Ishikawa (cell line): ENCODE measurements at regions not wholly inside any gene's neighbourhood (a gene's known extent, or its start where the extent isn't known, plus 50 kb on each side); places are given as distances from the start of the nearest gene placed in this dataset.

Experiments used
- CEBPB ChIP-seq: IDR thresholded peaks from 2 replicates; pipeline ENCODE4 v1.6.1; 2012
- CREB1 ChIP-seq: IDR thresholded peaks from 2 replicates; pipeline ENCODE4 v1.6.1; 2012; ENCODE audit warnings: low read depth
- EGR1 ChIP-seq: IDR thresholded peaks from 2 replicates; pipeline ENCODE4 v1.6.1; 2012
- EP300 ChIP-seq: IDR thresholded peaks from 2 replicates; pipeline ENCODE4 v1.6.1; 2012; ENCODE audit warnings: borderline replicate concordance
- FOXM1 ChIP-seq: IDR thresholded peaks from 2 replicates; pipeline ENCODE4 v1.6.1; 2012; ENCODE audit warnings: low read depth, borderline replicate concordance
- NFIC ChIP-seq: IDR thresholded peaks from 2 replicates; pipeline ENCODE4 v1.6.1; 2012
- RAD21 ChIP-seq: IDR thresholded peaks from 2 replicates; pipeline ENCODE4 v1.6.1; 2012; ENCODE audit warnings: low read depth
- REST ChIP-seq: IDR thresholded peaks from 2 replicates; pipeline ENCODE4 v1.6.1; 2012; ENCODE audit warnings: low read depth, mild to moderate bottlenecking
- TAF1 ChIP-seq: IDR thresholded peaks from 2 replicates; pipeline ENCODE4 v1.6.1; 2012; ENCODE audit warnings: low read depth, mild to moderate bottlenecking
- TCF12 ChIP-seq: IDR thresholded peaks from 2 replicates; pipeline ENCODE4 v1.6.1; 2012; ENCODE audit warnings: low read depth
- TEAD4 ChIP-seq: IDR thresholded peaks from 2 replicates; pipeline ENCODE4 v1.6.1; 2012
- USF1 ChIP-seq: IDR thresholded peaks from 2 replicates; pipeline ENCODE4 v1.6.1; 2012
- YY1 ChIP-seq: IDR thresholded peaks from 2 replicates; pipeline ENCODE4 v1.6.1; 2012; ENCODE audit warnings: low read depth
- ZBTB7A ChIP-seq: IDR thresholded peaks from 2 replicates; pipeline ENCODE4 v1.6.1; 2012; ENCODE audit warnings: low read depth
- TF ChIP-seq, protein P1 (sequence below): IDR thresholded peaks from 2 replicates; pipeline ENCODE4 v1.6.1; 2012

DNA sequence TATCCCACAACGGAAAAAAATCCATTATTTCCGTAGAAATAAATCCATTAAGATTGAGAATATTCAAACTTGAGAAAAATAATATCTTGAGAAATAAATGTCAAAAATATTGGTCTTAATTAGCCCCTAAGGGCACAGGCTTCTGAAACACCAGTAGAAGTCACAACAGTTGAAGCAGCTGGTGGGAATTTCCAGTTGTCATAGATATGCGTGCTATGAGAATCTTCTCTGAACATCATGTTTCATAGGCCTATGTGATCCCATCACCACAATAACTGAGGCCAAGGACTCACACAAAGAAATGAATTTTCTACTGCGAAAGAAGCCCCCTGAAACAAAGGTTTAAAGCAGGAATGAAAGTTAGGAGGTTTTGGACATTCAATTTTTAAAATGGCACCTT lies 292.0 kb downstream of the DTHD1 start:
- no peak for TF ChIP-seq CEBPB
- TF ChIP-seq NFIC = no peak
- TF ChIP-seq CREB1 = no peak
- no peak for TF ChIP-seq TAF1
- no peak for TF ChIP-seq YY1
- TF ChIP-seq TCF12 = no peak
- TF ChIP-seq ZBTB7A = no peak
- TF ChIP-seq, protein P1, sequence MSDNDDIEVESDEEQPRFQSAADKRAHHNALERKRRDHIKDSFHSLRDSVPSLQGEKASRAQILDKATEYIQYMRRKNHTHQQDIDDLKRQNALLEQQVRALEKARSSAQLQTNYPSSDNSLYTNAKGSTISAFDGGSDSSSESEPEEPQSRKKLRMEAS = no peak
- TF ChIP-seq EGR1 = no peak
- no peak for TF ChIP-seq EP300
- TF ChIP-seq USF1 = no peak
- no peak for TF ChIP-seq FOXM1
- TF ChIP-seq RAD21 = no peak
- TF ChIP-seq TEAD4 = no peak

DNA sequence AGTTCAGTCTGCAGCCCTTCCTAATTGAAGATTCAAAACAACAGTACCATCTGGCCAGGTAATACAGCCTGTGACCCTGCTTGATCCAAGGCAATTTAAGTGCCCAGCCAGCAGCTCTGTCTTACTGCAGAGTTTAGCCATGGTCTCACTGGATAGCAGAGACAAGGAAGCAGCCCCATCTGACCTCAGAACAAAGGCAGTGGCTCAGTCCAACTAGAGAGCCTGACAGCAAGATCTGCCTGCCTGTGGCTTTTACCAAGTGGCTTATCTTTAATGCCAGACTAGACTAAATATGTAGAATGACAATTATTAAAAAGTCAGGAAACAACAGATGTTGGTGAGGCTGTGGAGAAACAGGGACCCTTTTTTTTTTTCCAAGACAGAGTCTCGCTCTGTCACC lies 293.4 kb downstream of the DTHD1 start:
- TF ChIP-seq EGR1 = no peak
- TF ChIP-seq TAF1 = no peak
- no peak for TF ChIP-seq YY1
- TF ChIP-seq TEAD4 = no peak
- TF ChIP-seq CREB1 = no peak
- TF ChIP-seq NFIC = no peak
- no peak for TF ChIP-seq RAD21
- no peak for TF ChIP-seq EP300
- TF ChIP-seq CEBPB = no peak
- no peak for TF ChIP-seq USF1
- no peak for TF ChIP-seq ZBTB7A
- no peak for TF ChIP-seq REST
- TF ChIP-seq FOXM1 = no peak
- TF ChIP-seq, protein P1 = no peak

GRCh38 chr4:36582198-36582597 lies 300.8 kb downstream of the DTHD1 start:
- TF ChIP-seq CEBPB (no peak), TEAD4 (no peak), EGR1 (no peak), RAD21 (no peak), USF1 (no peak), YY1 (no peak), ZBTB7A (no peak), REST (no peak), FOXM1 (no peak), TCF12 (no peak), CREB1 (no peak), TAF1 (no peak), EP300 (no peak), NFIC (no peak)
- TF ChIP-seq, protein P1 = no peak

- no peak for TF ChIP-seq FOXM1
- no peak for TF ChIP-seq CREB1
- TF ChIP-seq CEBPB = no peak
- TF ChIP-seq TEAD4 = no peak
- no peak for TF ChIP-seq TAF1
Observed at GRCh38 chr4:36587909-36588472, 306.6 kb downstream of the DTHD1 start.

GRCh38 chr4:36590343-36590742 lies 308.9 kb downstream of the DTHD1 start:
- no peak for TF ChIP-seq CEBPB
- TF ChIP-seq EP300 = no peak
- no peak for TF ChIP-seq RAD21
- TF ChIP-seq TAF1 = no peak
- no peak for TF ChIP-seq REST
- no peak for TF ChIP-seq TEAD4
- TF ChIP-seq FOXM1 = no peak
- TF ChIP-seq CREB1 = no peak
- TF ChIP-seq USF1 = no peak
- TF ChIP-seq EGR1 = no peak
